Stimulated activated CD8-positive, alpha-beta memory T cell treated with anti-CD3 and anti-CD28 coated beads, Interleukin-15, amount 100 ng/mL, for 24 hours (primary cell): ENCODE measurements at regions not wholly inside any gene's neighbourhood (a gene's known extent, or its start where the extent isn't known, plus 50 kb on each side); places are given as distances from the start of the nearest gene placed in this dataset.
A peak's percentile ranks its signal among the peaks of the same experiment; 100 is the strongest.

Source experiments
- DNase-seq: peaks from one replicate; pipeline ENCODE4 v3.0.0-alpha.2; 2020; ENCODE audit warnings: low read depth

- DNase-seq, result no peak
Measured at GRCh38 chr6:1515280-1515679, 94.4 kb upstream of the FOXC1 start.

- DNase-seq, result no peak
Measured at GRCh38 chr6:1515781-1516180, 93.9 kb upstream of the FOXC1 start.

GRCh38 chr6:1516742-1517520 is 92.8 kb upstream of the FOXC1 start:
- DNase-seq, result no peak

GRCh38 chr6:1518855-1519254 is 90.9 kb upstream of the FOXC1 start:
- no peak for DNase-seq

- DNase-seq, result no peak
Measured at GRCh38 chr6:1519597-1519996, 90.1 kb upstream of the FOXC1 start.

GRCh38 chr6:1522779-1523178 is 86.9 kb upstream of the FOXC1 start:
- DNase-seq, result no peak

GRCh38 chr6:1524040-1524480 is 85.7 kb upstream of the FOXC1 start:
- DNase-seq, result peak; percentile 63

- no peak for DNase-seq
Measured at GRCh38 chr6:1525364-1526038, 84.2 kb upstream of the FOXC1 start.

GRCh38 chr6:1526398-1527072 is 83.2 kb upstream of the FOXC1 start:
- DNase-seq, result no peak

- no peak for DNase-seq
Measured at GRCh38 chr6:1527073-1527457, 82.7 kb upstream of the FOXC1 start.

GRCh38 chr6:1535295-1535694 is 74.4 kb upstream of the FOXC1 start:
- DNase-seq, result no peak

- no peak for DNase-seq
Measured at GRCh38 chr6:1536526-1537429, 72.9 kb upstream of the FOXC1 start.

- DNase-seq, result no peak
Measured at GRCh38 chr6:1538369-1538768, 71.3 kb upstream of the FOXC1 start.

GRCh38 chr6:1538810-1539478 is 70.8 kb upstream of the FOXC1 start:
- DNase-seq, result no peak

- no peak for DNase-seq
Measured at GRCh38 chr6:1540864-1541521, 68.7 kb upstream of the FOXC1 start.

- DNase-seq, result no peak
Measured at GRCh38 chr6:1542335-1542734, 67.4 kb upstream of the FOXC1 start.

- no peak for DNase-seq
Measured at GRCh38 chr6:1542764-1543163, 67.0 kb upstream of the FOXC1 start.

- DNase-seq, result no peak
Measured at GRCh38 chr6:1544000-1544399, 65.7 kb upstream of the FOXC1 start.

GRCh38 chr6:1544603-1545002 is 65.1 kb upstream of the FOXC1 start:
- DNase-seq, result no peak

- DNase-seq, result no peak
Measured at GRCh38 chr6:1545654-1546053, 64.1 kb upstream of the FOXC1 start.

GRCh38 chr6:1547785-1548184 is 61.9 kb upstream of the FOXC1 start:
- no peak for DNase-seq
